ENCODE measurements at regions not wholly inside any gene's neighbourhood (a gene's known extent, or its start where the extent isn't known, plus 50 kb on each side); places are given as distances from the start of the nearest gene placed in this dataset.

DNA sequence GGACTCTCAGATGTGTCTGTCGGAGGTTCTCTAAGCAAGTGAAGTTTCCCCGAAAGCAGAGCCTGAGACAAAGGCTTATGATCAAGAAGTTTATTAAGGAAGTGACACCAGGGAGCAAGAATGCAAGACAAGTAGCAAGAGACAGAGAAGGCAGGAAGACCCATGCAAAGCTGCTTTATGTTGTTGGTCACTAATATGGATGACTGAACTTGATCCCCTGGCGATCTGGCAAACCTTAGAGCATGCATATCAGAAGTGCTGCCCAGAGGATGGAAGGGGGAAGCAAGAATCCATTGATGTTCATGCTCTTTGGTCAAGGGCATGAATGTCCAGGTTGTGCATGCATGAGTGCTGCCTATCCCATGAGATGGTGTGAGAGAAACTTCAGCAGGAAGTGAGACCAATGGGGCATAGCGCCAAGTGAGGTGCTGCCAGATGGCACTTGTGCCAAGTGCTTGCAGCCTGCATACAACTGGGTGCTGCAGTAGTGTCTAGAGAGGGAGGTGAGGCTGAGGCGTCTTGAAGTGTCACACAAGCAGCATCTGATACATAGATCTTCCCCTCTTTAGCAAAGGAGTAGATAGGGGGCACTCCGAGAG is 176.5 kb downstream of the SALL1 start:
- Histone ChIP-seq H2BK5ac (ENCODE audit: low read depth, low read length, poor library complexity, severe bottlenecking) (no peak overlapping the region), H3K79me1 (ENCODE audit: low read depth in 1 of 2, low read length in 2 of 2) (no peaks in the 10 kb centered on the region), H3K9ac (ENCODE audit: low read depth, low read length) (no peak overlapping the region), H2BK15ac (ENCODE audit: low read depth, low read length) (no peak overlapping the region), H2AK5ac (ENCODE audit: low read depth, low read length) (no peak overlapping the region), H3K9me1 (ENCODE audit: insufficient read depth, low read length) (no peaks in the 10 kb centered on the region), H3K56ac (ENCODE audit: extremely low read depth, insufficient read depth, low read length) (no peak overlapping the region), H2AK9ac (replicated peaks; ENCODE audit: low read depth, low read length, poor library complexity) (no peak overlapping the region), H3K27me3 (ENCODE audit: control insufficient read depth, insufficient read depth, low read length) (no peaks in the 10 kb centered on the region), H3K14ac (replicated peaks; ENCODE audit: low read depth, low read length) (no peak overlapping the region), H3K27ac (ENCODE audit: insufficient read depth, low read length) (no peak overlapping the region), H3K36me3 (ENCODE audit: control insufficient read depth, insufficient read depth, low read length) (no peaks in the 10 kb centered on the region), H4K5ac (ENCODE audit: low read depth, low read length) (no peak overlapping the region), H4K8ac (ENCODE audit: low read depth in 2 of 2, low read length in 2 of 2) (no peak overlapping the region), H4K20me1 (ENCODE audit: insufficient read depth, low read length) (no peaks in the 10 kb centered on the region), H3K9me3 (ENCODE audit: control insufficient read depth, insufficient read depth, low read length) (no peaks in the 10 kb centered on the region), H3K4me2 (ENCODE audit: low read depth, low read length) (no peak overlapping the region), H2BK120ac (ENCODE audit: low read depth, low read length) (no peak overlapping the region), H2AFZ (replicated peaks; ENCODE audit: low read length, poor library complexity) (no peak overlapping the region), H2BK20ac (ENCODE audit: low read depth, low read length) (no peak overlapping the region), H4K91ac (ENCODE audit: insufficient read depth, low read depth, low read length) (no peak overlapping the region), H3K4me3 (ENCODE audit: insufficient read depth, low read depth, low read length) (no peak overlapping the region), H3K4me1 (ENCODE audit: control insufficient read depth, insufficient read depth, low read length) (no peaks in the 10 kb centered on the region), H3K23ac (ENCODE audit: low read depth, low read length) (no peak overlapping the region), H3K18ac (ENCODE audit: low read depth, low read length) (no peak overlapping the region), H3K4ac (ENCODE audit: low read depth, low read length) (no peak overlapping the region)
- in situ Hi-C loops (cut with MboI; ENCODE audit: low sequenced_read_pairs) = no loop called here
- DNase-seq (no peak), ATAC-seq (ENCODE audit: low read depth) (no peak)
- dilution Hi-C loops (cut with HindIII; ENCODE audit: low sequenced_read_pairs, unreplicated experiment) = no loop called here
- ChIA-PET CTCF (no interaction called here), POLR2A (ENCODE audit: unreplicated experiment) (no interaction called here)
- intact Hi-C loops (cut with micrococcal nuclease) = no loop called here
- TF ChIP-seq CEBPB (IDR thresholded peaks at IDR 0.05; ENCODE audit: low read depth, low read length) = no peak
- TF ChIP-seq POLR2A (IDR thresholded peaks at IDR 0.05; ENCODE audit: low read depth, low read length) = no peak
- no peak for TF ChIP-seq NFE2L2 (IDR thresholded peaks at IDR 0.05; ENCODE audit: low read depth, low read length)
- TF ChIP-seq MXI1 (IDR thresholded peaks at IDR 0.05; ENCODE audit: borderline replicate concordance, low read depth, low read length) = no peak
- no peak for TF ChIP-seq RAD21 (IDR thresholded peaks at IDR 0.05; ENCODE audit: low read length)
- TF ChIP-seq BHLHE40 (IDR thresholded peaks at IDR 0.05; ENCODE audit: low read depth, low read length) = no peak
- no peak for TF ChIP-seq MAZ (IDR thresholded peaks at IDR 0.05; ENCODE audit: borderline replicate concordance, low read depth, low read length)
- no peak for TF ChIP-seq MAFK (IDR thresholded peaks at IDR 0.05; ENCODE audit: low read depth, low read length)
- no peak for TF ChIP-seq RCOR1 (IDR thresholded peaks at IDR 0.05; ENCODE audit: insufficient replicate concordance, low read length)
- TF ChIP-seq, protein P1, sequence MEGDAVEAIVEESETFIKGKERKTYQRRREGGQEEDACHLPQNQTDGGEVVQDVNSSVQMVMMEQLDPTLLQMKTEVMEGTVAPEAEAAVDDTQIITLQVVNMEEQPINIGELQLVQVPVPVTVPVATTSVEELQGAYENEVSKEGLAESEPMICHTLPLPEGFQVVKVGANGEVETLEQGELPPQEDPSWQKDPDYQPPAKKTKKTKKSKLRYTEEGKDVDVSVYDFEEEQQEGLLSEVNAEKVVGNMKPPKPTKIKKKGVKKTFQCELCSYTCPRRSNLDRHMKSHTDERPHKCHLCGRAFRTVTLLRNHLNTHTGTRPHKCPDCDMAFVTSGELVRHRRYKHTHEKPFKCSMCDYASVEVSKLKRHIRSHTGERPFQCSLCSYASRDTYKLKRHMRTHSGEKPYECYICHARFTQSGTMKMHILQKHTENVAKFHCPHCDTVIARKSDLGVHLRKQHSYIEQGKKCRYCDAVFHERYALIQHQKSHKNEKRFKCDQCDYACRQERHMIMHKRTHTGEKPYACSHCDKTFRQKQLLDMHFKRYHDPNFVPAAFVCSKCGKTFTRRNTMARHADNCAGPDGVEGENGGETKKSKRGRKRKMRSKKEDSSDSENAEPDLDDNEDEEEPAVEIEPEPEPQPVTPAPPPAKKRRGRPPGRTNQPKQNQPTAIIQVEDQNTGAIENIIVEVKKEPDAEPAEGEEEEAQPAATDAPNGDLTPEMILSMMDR (conservative IDR thresholded peaks at IDR 0.05; ENCODE audit: low read depth, low read length) = no peak
- WGBS, 2 experiments (ENCODE audit: extremely low coverage in 2 of 2, insufficient read length in 1 of 2) = 55% methylated on average over 4 of the region's 6 CpGs; no CpG with 5 or more reads in 1 of the 2 experiments
- BruUV-seq (replicated peaks) = no TSS peak

All from IMR-90 (cell line).